ENCODE measurements at regions not wholly inside any gene's neighbourhood (a gene's known extent, or its start where the extent isn't known, plus 50 kb on each side); places are given as distances from the start of the nearest gene placed in this dataset.
"Not testable (repeated sequence)": the region's sequence is repeated elsewhere in the genome, so short reads cannot be mapped to it uniquely, and the experiment has no call there.

DNA sequence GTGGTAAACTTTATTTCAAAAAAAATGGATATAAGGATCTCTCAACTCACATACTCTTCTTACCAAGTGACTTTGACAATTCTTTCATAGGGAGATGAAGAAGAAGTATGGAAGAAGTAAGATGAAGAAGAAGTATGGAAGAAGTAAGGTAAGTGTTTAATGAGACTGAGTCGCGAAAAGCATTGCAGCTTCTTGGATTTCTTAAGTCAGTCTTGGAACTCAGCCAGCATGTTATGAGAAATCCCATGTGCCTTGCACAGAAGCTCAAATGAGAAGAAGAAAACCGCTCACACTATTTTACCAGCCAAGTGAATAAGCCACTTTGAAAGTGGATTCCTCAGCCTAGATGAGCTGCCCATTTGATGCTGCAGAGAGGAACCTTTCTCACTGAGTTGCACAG, 332.0 kb upstream of the CCDC179 start:
- Histone ChIP-seq H3K27ac (no peak overlapping the region), H3K4me1 (replicated peaks in 1 of 2) (no peaks in the 10 kb centered on the region), H3K4me3 (no peak overlapping the region)
- in situ Hi-C loops (cut with MboI; ENCODE audit: low pct_unique_long_range_greater_than_20kb in 2 of 9, low sequenced_read_pairs in 9 of 9, unreplicated experiment in 9 of 9): no loop called here
- WGBS, 10 experiments: 31 to 100% (median 86%) methylated on average over 2 to 3 of the region's 3 CpGs
- peak in 1 of 8 experiments; percentile 19 for ATAC-seq (replicated peaks in 6 of 8)

DNA sequence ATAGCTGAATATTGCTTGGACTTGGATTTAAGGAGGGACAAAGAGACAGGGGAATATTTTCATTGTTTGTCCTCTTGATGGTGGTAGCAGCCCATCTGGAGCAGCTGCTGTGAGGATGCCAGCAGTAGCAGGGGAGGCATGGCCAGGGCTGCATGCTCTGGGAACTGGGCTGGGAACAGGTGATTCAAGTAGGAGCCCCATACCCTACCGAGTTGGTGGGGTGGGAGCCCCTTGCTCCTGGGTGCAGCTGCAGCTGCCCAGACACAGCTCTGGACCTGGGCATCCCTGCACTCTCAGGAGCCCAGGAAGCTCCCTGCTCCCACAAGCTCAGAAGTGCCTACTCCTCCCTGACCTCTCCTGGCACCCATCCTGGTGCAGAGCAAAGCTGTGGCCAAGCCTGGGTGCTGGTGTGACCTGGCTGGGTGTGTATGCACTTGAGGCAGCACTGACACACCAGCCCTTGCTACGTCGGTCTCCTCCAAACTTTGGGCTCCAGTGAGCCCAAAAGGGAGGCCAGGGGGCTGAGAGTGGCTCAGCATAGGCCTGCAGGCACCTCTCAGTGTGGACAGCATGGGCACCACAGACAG, 341.8 kb upstream of the CCDC179 start:
- H3K4me3 ChIP-seq: no peak overlapping the region
- no peak for ATAC-seq (replicated peaks in 6 of 8)
- no peak overlapping the region for H3K27ac ChIP-seq
- WGBS, 10 experiments: 30% methylated on average over 2 of the region's 3 CpGs; no CpG with 5 or more reads in 9 of the 10 experiments
- in situ Hi-C loops (cut with MboI; ENCODE audit: low pct_unique_long_range_greater_than_20kb in 2 of 9, low sequenced_read_pairs in 9 of 9, unreplicated experiment in 9 of 9): no loop called here
- H3K4me1 ChIP-seq (replicated peaks in 1 of 2): peaks cover 0 to 5% of the 10 kb centered on the region in 2 donors

DNA sequence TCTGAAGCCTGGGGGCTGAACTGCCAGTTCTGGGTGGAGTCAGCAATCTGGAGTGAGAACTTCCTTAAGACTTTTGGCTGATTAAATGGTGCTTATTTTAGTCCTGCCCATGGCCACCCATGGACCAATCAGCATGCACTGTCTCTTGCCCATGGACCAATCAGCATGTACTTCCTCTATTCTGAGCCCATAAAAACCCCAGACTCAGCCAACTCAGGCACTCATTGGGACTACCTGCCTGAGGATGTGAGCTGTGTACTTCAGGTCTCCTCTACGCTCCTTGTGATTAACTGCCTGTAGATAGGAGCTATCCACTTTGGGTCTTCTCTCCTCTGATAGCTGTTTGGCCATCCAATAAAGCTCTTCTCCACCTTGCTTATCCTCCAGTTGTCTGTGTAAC, 342.3 kb upstream of the CCDC179 start:
- Histone ChIP-seq H3K27ac (no peak overlapping the region), H3K4me1 (replicated peaks in 1 of 2) (peaks cover 0 to 5% of the 10 kb centered on the region in 2 donors), H3K4me3 (no peak overlapping the region)
- 80 to 100% (median 100%) methylated on average over 1 of the region's 1 CpG; no CpG with 5 or more reads in 4 of the 10 experiments for WGBS, 10 experiments
- no peak for ATAC-seq (replicated peaks in 6 of 8)
- in situ Hi-C loops (cut with MboI; ENCODE audit: low pct_unique_long_range_greater_than_20kb in 2 of 9, low sequenced_read_pairs in 9 of 9, unreplicated experiment in 9 of 9): no loop called here

GRCh38 chr11:23205156-23205871, 345.0 kb upstream of the CCDC179 start:
- no peak overlapping the region for H3K27ac ChIP-seq
- ATAC-seq (replicated peaks in 6 of 8): no peak
- in situ Hi-C loops (cut with MboI; ENCODE audit: low pct_unique_long_range_greater_than_20kb in 2 of 9, low sequenced_read_pairs in 9 of 9, unreplicated experiment in 9 of 9): no loop called here
- peaks cover 0 to 5% of the 10 kb centered on the region in 2 donors for H3K4me1 ChIP-seq (replicated peaks in 1 of 2)
- no peak overlapping the region for H3K4me3 ChIP-seq

GRCh38 chr11:23206741-23207336, 346.6 kb upstream of the CCDC179 start:
- Histone ChIP-seq H3K4me1 (replicated peaks in 1 of 2) (peaks cover 0 to 5% of the 10 kb centered on the region in 2 donors), H3K27ac (no peak overlapping the region), H3K4me3 (no peak overlapping the region)
- in situ Hi-C loops (cut with MboI; ENCODE audit: low pct_unique_long_range_greater_than_20kb in 2 of 9, low sequenced_read_pairs in 9 of 9, unreplicated experiment in 9 of 9): no loop called here
- ATAC-seq (replicated peaks in 6 of 8): no peak

DNA sequence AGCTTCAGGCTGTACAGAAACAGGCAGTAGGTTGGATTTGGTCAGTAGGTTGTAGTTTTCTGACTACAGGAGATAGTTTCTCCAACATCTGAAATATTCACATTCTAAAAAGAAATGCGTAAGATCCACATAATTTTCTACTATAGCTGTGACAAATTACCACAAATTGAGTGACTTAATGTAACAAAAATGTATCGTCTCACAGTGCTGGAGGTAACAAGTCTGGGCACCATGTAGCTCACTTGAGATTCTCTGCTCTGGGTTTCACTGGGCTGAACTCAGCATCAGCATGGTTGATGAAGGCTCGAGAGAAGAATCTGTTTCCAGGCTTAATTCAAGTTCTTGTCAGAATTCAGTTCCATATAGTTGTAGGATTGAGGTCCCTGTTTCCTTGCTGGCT, 350.9 kb upstream of the CCDC179 start:
- H3K4me3 ChIP-seq: no peak overlapping the region
- in situ Hi-C loops (cut with MboI; ENCODE audit: low pct_unique_long_range_greater_than_20kb in 2 of 9, low sequenced_read_pairs in 9 of 9, unreplicated experiment in 9 of 9): no loop called here
- ATAC-seq (replicated peaks in 6 of 8): no peak
- no peaks in the 10 kb centered on the region for H3K4me1 ChIP-seq (replicated peaks in 1 of 2)
- no peak overlapping the region for H3K27ac ChIP-seq
- 73 to 100% (median 97%) methylated on average over 1 to 3 of the region's 3 CpGs for WGBS, 10 experiments

DNA sequence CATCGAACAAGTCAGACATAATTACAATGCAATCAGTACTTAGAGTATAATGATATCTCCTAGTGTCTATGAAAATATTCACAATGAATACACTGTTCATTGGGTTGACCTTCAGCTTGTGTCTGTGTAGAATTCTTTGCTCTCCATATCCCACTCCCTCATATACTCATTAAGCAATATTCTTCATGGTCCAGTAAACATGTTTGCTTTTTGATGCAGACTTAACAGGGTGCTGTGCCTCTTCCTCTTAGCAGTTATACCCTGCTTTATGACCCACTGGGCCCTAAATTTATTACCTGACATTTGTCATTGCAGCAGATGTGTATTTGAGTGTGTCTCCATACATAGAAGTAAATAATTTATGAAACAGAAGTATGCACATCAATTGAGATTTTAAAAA, 352.5 kb upstream of the CCDC179 start:
- no peaks in the 10 kb centered on the region for H3K4me1 ChIP-seq (replicated peaks in 1 of 2)
- no peak overlapping the region for H3K27ac ChIP-seq
- WGBS, 10 experiments: 0 to 100% (median 63%) methylated on average over 1 of the region's 1 CpG; no CpG with 5 or more reads in 6 of the 10 experiments
- peak in 3 of 8 experiments; percentile 53 to 76 (median 74) for ATAC-seq (replicated peaks in 6 of 8)
- H3K4me3 ChIP-seq: no peak overlapping the region
- in situ Hi-C loops (cut with MboI; ENCODE audit: low pct_unique_long_range_greater_than_20kb in 2 of 9, low sequenced_read_pairs in 9 of 9, unreplicated experiment in 9 of 9): no loop called here

DNA sequence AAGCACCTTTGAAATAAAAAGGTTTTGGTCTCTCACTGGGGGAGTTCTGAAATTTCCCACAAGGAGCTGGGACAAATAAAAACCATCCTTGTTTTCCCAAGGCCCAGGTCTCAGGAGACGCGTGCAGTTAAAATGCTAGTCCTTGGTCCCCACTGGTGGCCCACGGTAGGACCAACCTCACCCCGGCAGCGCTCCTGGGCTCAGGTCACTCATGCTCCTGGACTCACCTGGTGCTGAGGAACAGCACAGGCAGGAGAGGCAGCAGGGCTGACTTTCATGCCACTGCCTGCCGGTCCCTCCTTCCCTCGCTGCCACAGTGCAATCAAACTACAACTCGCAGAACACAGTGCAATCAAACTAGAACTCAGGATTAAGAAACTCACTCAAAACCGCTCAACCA, 356.8 kb upstream of the CCDC179 start:
- 78 to 96% (median 83%) methylated on average over 2 to 6 of the region's 9 CpGs; no CpG with 5 or more reads in 5 of the 10 experiments for WGBS, 10 experiments
- in situ Hi-C loops (cut with MboI; ENCODE audit: low pct_unique_long_range_greater_than_20kb in 2 of 9, low sequenced_read_pairs in 9 of 9, unreplicated experiment in 9 of 9): no loop called here
- no peak for ATAC-seq (replicated peaks in 6 of 8)
- Histone ChIP-seq H3K4me3 (no peak overlapping the region), H3K27ac (no peak overlapping the region), H3K4me1 (replicated peaks in 1 of 2) (no peaks in the 10 kb centered on the region)

GRCh38 chr11:23220086-23220485, 359.8 kb upstream of the CCDC179 start:
- ATAC-seq (replicated peaks in 6 of 8); H3K4me1 ChIP-seq (replicated peaks in 1 of 2); H3K27ac ChIP-seq; H3K4me3 ChIP-seq; in situ Hi-C loops (cut with MboI; ENCODE audit: low pct_unique_long_range_greater_than_20kb in 2 of 9, low sequenced_read_pairs in 9 of 9, unreplicated experiment in 9 of 9): not testable (repeated sequence)
- 49 to 100% (median 83%) methylated on average over 1 to 3 of the region's 3 CpGs; no CpG with 5 or more reads in 5 of the 10 experiments for WGBS, 10 experiments

DNA sequence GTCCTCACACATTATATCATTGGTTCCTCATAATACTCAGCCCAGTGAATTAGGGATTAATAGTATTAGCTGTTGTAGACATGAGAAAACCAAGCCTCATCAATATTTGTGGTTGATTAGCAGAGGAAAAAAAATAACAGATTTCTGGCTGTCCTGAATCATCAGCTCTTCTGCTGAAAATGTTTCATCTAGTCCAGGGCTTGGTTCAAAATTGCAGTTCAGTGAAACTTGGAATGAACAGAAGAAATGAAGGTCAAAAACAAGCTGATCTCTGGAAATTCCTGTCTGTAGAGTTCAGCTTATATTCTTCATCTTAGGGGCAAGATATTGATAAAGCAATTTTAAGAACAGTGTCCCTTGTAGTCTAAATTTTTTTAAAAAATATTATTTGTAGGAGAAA, 361.1 kb upstream of the CCDC179 start:
- Histone ChIP-seq H3K4me3 (no peak overlapping the region), H3K4me1 (replicated peaks in 1 of 2) (no peaks in the 10 kb centered on the region), H3K27ac (no peak overlapping the region)
- no peak for ATAC-seq (replicated peaks in 6 of 8)
- in situ Hi-C loops (cut with MboI; ENCODE audit: low pct_unique_long_range_greater_than_20kb in 2 of 9, low sequenced_read_pairs in 9 of 9, unreplicated experiment in 9 of 9): no loop called here

DNA sequence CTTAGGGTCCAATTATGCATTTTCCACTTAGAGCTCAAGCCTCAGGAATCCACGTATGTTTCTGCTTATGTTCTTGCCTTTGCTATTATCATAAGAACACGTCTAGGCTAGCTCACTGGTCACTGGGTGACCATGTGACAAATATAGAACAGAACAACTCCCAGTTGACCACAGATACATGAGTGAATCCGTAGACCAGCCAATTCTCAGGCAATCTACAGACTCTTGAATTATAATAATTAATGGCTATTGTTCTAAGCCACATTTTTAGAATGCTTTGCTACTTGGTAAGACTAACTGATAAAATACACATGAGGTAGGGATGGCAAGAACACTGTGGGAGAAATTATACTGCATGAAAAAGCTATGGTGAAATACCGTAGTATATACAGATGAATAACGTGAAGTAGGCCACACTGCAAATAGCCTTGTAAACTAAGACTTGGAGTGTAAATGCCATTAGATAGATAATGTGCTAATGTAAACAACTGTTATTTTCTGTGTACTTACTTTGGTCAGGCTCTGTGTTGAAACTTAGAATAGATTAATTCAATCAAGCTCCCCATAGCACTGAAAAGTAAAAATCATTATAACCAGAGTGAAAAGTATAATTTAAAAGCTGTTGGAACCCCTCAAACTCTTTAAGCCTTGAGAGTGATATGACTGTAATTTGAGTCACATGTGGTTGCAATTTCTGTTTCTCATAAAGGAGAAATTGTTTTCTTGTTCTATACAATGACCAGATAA, 366.2 kb upstream of the CCDC179 start:
- in situ Hi-C loops (cut with MboI; ENCODE audit: low pct_unique_long_range_greater_than_20kb in 2 of 9, low sequenced_read_pairs in 9 of 9, unreplicated experiment in 9 of 9): loop anchor here in 1 of 9 experiments (25.0 kb wide), 1 partner anchor 89 kb away; no protein-coding TSS in a partner anchor
- peak in 2 of 8 experiments; percentile 61 to 80 for ATAC-seq (replicated peaks in 6 of 8)
- H3K4me3 ChIP-seq: no peak overlapping the region
- peaks cover 0 to 6% of the 10 kb centered on the region in 2 donors for H3K4me1 ChIP-seq (replicated peaks in 1 of 2)
- H3K27ac ChIP-seq: no peak overlapping the region
- WGBS, 10 experiments: 13 to 100% (median 79%) methylated on average over 1 to 5 of the region's 5 CpGs

DNA sequence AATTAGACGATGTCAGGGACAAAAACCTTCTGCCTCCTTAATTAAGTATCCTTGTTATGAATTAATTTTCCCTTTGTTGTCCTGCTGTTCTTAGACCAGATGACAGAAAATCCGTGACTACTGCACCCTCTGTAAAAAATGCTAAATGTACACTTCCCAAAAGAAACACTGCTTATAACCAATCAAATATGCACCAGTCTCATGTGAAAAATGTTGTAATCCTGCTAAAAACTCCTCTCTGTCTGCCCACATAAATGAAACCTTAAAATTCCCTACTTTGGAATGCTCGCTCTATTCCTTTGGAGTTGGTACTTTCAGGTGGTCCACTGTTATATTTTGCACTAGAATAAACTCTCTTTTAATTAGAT, 366.8 kb upstream of the CCDC179 start:
- Histone ChIP-seq H3K4me1 (replicated peaks in 1 of 2) (peaks cover 0 to 6% of the 10 kb centered on the region in 2 donors), H3K27ac (no peak overlapping the region), H3K4me3 (no peak overlapping the region)
- WGBS, 10 experiments: 0 to 100% (median 40%) methylated on average over 1 to 3 of the region's 3 CpGs; no CpG with 5 or more reads in 2 of the 10 experiments
- in situ Hi-C loops (cut with MboI; ENCODE audit: low pct_unique_long_range_greater_than_20kb in 2 of 9, low sequenced_read_pairs in 9 of 9, unreplicated experiment in 9 of 9): loop anchor here in 1 of 9 experiments (25.0 kb wide), 1 partner anchor 90 kb away; no protein-coding TSS in a partner anchor
- ATAC-seq (replicated peaks in 6 of 8): no peak

DNA sequence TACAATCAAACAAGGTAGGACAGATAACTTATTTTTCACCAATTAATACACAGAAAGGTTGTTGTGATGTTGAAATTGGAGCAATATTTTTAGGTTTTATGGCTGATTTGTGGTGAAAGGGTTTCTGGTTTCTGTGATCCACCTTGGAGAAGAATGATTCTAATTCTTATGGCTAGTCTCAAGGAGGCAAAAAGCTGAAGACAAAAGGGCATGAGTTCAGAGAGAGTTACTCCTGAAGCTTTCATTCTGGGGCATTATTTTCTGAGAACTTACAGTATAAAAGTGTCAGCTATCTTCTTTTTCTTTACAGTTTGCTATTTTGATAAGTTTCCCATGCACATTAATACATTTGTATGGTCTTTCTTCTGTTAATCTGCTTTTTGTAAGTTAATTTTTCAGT, 372.4 kb upstream of the CCDC179 start:
- Histone ChIP-seq H3K27ac (no peak overlapping the region), H3K4me1 (replicated peaks in 1 of 2) (peaks cover 0 to 6% of the 10 kb centered on the region in 2 donors), H3K4me3 (no peak overlapping the region)
- no peak for ATAC-seq (replicated peaks in 6 of 8)
- in situ Hi-C loops (cut with MboI; ENCODE audit: low pct_unique_long_range_greater_than_20kb in 2 of 9, low sequenced_read_pairs in 9 of 9, unreplicated experiment in 9 of 9): loop anchor here in 1 of 9 experiments (25.0 kb wide), 1 partner anchor 95 kb away; no protein-coding TSS in a partner anchor

Measured in motor neuron (in vitro differentiated cells).